Putamen (tissue), 1 donor: ENCODE measurements at regions not wholly inside any gene's neighbourhood (a gene's known extent, or its start where the extent isn't known, plus 50 kb on each side); places are given as distances from the start of the nearest gene placed in this dataset.

Source experiments
- DNase-seq: peaks from one replicate; pipeline ENCODE4 v3.0.0-alpha.2; 2016; ENCODE audit warnings: low spot score

- no peak for DNase-seq
Observed at GRCh38 chr7:19442016-19442785, 266.6 kb downstream of the POLR1F start.

- DNase-seq: no peak
Observed at GRCh38 chr7:19439517-19439916, 269.3 kb downstream of the POLR1F start.

DNA sequence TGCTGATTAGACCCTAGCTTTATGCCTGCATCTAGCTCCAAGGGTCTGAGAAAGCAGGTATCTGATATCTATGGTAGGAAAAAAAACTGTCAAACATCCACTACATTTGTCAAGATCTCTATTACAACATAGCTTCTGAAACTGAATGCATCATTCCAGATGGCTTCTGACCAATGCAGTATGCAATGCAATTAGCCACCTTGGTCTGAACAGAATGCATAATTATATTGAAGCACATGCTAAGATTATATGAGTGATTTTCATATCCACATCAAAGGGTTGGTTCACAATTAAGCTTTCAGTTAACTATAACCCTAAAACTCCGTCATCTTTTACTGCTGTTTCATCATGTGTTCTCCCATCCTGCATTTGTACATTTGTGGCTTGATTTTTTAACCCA lies 271.4 kb downstream of the POLR1F start:
- DNase-seq: no peak

DNA sequence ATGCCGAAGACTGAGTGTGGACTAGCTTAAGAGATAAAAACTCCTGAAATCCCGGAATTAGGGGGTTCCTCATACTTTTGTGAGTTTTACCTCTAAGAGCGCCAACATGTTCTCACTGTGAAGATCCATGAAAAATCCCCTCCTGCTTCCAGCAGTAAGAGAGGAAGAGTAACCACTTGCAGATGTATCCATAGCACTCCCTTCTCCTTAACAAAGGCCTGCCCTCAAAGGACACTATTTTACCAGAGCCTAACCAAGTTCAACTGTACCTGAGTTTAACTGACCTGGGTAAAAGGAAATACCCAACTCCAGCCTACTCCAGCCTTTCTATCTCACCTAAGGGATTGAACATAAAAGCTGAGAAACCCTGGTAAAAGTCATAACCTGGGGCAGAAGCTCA lies 280.9 kb downstream of the POLR1F start:
- no peak for DNase-seq

- DNase-seq: no peak
Observed at GRCh38 chr7:19421861-19422260, 276.6 kb upstream of the FERD3L start.

DNA sequence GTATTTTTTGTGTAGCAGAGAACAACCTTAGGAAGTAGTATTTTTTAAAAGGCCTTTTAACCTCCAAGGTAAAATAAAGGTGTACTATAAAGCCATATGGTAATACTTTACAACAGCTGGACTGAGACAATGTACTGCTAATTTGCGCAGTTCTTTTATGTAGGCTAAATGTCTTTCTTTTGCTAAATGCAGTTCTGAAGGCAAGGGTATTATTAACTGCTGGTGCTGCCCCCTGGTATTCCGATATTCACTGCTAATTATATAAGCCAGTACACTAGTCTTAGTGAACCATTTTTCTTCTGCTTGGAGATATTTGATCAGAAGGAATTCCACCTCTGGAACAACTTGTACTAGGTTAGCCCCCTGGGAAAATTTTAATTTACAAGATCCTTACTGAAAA lies 272.0 kb upstream of the FERD3L start:
- DNase-seq: no peak

DNA sequence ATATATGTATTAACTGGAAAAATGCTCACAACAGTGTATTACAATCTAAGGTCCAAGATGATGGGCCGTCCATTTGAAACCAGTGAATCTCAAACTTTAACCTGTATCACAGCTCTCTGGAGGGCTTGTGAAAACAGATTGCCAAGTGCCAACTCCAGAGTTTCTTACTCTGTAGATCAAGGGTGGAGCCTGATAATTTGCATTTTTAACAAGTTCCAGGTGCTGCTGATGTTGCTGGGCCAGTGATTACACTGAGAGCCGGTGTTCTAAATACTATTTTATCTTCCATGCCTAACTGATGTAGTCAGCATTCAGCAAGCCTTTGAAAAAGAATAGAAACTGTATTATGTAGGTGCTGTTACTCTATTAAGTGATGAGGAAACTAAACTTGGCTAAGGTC lies 269.9 kb upstream of the FERD3L start:
- DNase-seq: no peak

GRCh38 chr7:19413443-19413965 lies 268.3 kb upstream of the FERD3L start:
- DNase-seq: no peak

- no peak for DNase-seq
Observed at GRCh38 chr7:19410691-19411090, 265.5 kb upstream of the FERD3L start.

DNA sequence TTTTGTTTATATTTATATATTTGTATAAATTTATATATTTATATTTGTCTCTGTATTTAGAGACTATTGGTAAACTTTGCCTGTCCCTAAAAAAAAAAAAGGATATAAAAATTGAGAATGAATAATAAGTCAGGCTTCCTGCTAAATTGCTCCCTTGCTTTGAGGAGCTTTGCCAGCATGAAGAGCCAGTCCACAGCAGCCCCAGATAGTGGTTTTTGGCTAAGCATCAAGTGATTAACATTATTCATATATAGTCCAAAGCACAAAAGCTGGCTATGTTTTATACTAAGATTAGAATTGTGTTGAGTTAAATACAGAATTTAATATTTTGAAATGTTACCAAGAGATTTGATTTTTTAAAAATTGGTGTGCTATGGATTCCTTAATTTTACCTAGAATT lies 264.9 kb upstream of the FERD3L start:
- DNase-seq: no peak

DNA sequence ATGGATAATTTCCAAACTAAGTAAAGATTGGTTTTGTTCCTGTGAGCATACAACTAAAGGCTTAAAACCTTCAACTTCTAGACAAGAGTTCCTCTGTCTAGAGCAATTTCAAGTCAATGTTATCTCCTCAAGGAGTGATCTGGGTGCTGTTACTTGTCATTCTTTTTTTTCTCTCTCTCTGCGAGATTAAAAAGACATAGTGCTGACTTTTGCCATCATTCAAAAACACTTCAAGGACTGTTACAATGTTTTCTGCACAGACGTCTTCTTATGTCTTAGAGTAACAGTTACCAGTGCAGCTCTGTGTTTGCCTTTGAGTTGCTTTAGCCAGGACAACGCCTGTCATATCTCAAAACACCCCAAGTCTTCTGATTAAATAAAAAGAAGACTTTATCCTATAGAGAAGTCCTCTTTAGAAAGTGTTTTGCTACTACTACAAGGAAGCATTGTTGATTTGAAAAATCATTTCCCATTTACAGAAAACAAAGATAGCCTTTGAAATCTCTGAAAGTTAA lies 263.5 kb upstream of the FERD3L start:
- DNase-seq: no peak

DNA sequence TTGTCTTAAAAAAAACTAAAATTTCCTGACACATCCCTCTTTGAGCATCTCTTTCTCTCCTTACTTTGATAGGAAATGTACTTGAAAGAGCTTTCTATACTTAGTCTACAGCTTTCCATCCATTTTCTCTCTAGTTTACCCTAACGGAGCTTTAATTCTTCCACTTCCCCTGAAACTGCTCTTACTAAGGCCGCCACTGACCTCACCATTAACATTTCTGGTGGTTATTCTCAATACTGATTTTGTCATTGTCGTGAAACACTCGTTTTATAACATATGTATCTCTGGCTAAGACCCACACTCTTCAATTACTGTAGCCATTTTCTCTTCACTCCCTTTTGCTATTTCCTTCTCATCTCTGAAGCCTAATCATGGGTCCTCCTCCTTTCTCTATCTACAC lies 262.0 kb upstream of the FERD3L start:
- no peak for DNase-seq

DNA sequence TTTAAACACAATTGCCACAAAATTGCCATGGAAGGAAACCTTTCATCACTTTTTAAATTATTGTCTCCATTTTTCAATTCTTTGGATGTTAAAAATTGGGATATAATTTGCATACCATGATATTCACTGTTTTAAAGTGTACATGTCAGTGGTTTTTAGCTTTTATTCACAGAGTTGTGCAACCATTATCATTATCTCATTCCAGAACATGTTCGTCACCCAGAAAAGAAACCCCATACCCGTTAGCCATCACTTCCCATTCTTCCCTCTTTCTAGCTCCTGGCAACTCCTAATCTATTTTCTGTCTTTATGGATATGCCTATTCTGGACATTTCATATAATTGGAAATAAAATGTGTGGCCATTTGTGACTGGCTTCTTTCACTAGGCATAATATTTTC lies 260.3 kb upstream of the FERD3L start:
- DNase-seq: no peak

GRCh38 chr7:19404912-19405329 lies 259.7 kb upstream of the FERD3L start:
- no peak for DNase-seq

DNA sequence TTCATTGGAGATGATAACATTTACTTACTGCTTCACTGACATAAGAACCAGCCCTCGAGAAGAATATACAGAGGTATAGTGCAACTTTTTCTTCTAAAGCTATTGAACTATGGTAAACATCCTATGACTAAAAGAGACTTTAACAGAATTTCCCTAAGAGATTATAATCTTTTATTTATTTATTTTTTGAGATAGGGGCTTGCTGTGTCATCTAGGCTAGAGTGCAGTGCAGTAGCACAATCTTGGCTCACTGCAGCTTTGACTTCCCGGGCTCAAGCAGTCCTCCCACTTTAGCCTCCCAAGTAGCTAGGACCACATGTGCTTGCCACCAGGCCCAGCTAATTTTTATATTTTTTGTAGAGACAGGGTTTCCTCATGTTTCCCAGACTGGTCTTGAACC lies 258.5 kb upstream of the FERD3L start:
- DNase-seq: no peak

- DNase-seq: no peak
Observed at GRCh38 chr7:19401461-19401860, 256.2 kb upstream of the FERD3L start.

GRCh38 chr7:19400758-19401254 lies 255.6 kb upstream of the FERD3L start:
- no peak for DNase-seq

DNA sequence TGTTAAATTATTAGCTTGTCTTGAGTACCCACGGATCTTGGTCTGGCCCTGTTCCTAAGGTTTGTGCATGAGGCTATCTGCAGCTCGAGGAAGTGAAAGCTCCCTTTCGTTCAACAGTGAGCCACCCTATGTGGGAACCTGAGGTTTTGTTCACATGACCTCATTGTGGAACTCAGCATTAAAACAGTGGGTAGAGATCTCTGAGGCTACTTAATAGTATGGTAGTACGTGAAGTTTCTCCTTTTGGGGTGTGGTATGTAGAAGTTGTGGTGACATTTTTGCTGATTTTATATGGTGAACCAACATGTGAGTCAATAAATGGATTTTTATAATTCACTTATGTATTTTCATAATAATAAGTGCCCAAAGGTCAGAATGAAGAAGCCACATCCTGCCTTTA lies 252.7 kb upstream of the FERD3L start:
- no peak for DNase-seq

DNA sequence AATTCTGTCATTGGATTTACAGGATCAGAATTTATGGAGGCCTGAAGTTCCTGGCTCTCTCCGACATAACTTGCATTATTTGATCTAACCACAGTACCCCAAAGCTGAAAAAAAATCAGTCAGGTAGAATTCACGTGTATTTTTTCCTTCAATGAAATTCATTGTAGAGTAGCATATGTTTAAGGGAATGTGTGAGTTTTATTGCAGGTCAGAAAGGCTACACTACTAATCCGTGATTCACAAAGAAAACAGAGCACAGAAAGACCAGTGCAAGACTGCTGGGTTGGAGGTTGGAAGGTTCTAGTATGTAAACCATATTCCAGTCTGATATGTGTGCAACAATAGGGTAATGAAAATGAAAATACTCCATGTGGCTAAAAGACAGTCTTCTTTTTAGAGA lies 247.0 kb upstream of the FERD3L start:
- no peak for DNase-seq

DNA sequence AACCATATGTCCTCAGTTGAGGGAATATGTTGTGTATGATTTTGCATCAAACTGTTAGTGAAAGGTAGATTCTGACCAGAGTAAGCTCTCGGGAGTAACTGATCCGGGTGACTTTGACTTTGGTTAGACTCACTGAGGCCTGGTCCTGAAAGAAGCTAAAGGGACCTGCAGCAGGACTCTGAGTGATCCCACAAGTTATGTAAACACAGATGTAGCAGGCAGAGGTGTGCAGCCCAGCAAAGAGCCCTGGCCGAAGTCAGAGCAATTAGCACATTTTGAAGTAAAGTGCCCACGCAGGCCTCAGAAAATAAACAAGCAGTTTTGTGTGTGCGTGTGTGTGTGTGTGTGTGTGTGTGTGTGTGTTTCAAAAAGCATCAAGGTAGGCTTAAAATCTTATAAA lies 245.6 kb upstream of the FERD3L start:
- no peak for DNase-seq

GRCh38 chr7:19381321-19381720 lies 236.1 kb upstream of the FERD3L start:
- DNase-seq: no peak

GRCh38 chr7:19378345-19378714 lies 233.1 kb upstream of the FERD3L start:
- DNase-seq: no peak

GRCh38 chr7:19377611-19378344 lies 232.6 kb upstream of the FERD3L start:
- no peak for DNase-seq
